OCI-LY3 (cell line): ENCODE measurements at regions not wholly inside any gene's neighbourhood (a gene's known extent, or its start where the extent isn't known, plus 50 kb on each side); places are given as distances from the start of the nearest gene placed in this dataset.
"Not testable (repeated sequence)": the region's sequence is repeated elsewhere in the genome, so short reads cannot be mapped to it uniquely, and the experiment has no call there.

ENCODE experiments used
- EZH2phosphoT487 ChIP-seq: fragments of 200-600 bp; shearing (Covaris generic); IDR thresholded peaks from 2 replicates; pipeline ENCODE4 v1.6.1; 2018; ENCODE audit warnings: antibody characterized with exemption, mixed run types, low read depth
- TF ChIP-seq, protein P1 (sequence below): fragments of 200-600, 300-600 bp; sonication (generic); IDR thresholded peaks from 2 replicates; pipeline ENCODE4 v1.5.1; 2014; ENCODE audit warnings: antibody characterized with exemption, low read length, low read depth

DNA sequence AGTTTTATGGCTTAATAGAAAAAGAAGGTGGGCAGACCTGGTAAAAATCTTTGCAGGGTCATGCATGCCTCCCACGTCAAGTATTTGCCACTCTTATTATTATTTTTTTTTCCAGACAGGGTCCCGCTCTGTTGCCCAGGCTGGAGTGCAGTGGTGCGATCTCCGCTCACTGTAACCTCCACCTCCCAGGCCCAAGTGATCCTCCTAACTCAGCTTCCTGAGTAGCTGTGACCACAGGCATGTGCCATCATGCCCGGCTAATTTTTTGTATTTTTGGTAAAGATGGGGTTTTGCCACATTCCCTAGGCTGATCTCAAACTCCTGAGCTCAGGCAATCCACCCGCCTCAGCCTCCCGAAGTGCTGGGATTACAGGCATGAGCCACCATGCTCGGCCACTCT, 55.7 kb upstream of the ATXN3L start:
- TF ChIP-seq EZH2phosphoT487: not testable (repeated sequence)
- TF ChIP-seq, protein P1, sequence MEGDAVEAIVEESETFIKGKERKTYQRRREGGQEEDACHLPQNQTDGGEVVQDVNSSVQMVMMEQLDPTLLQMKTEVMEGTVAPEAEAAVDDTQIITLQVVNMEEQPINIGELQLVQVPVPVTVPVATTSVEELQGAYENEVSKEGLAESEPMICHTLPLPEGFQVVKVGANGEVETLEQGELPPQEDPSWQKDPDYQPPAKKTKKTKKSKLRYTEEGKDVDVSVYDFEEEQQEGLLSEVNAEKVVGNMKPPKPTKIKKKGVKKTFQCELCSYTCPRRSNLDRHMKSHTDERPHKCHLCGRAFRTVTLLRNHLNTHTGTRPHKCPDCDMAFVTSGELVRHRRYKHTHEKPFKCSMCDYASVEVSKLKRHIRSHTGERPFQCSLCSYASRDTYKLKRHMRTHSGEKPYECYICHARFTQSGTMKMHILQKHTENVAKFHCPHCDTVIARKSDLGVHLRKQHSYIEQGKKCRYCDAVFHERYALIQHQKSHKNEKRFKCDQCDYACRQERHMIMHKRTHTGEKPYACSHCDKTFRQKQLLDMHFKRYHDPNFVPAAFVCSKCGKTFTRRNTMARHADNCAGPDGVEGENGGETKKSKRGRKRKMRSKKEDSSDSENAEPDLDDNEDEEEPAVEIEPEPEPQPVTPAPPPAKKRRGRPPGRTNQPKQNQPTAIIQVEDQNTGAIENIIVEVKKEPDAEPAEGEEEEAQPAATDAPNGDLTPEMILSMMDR: not testable (repeated sequence)
